ENCODE measurements at regions not wholly inside any gene's neighbourhood (a gene's known extent, or its start where the extent isn't known, plus 50 kb on each side); places are given as distances from the start of the nearest gene placed in this dataset.

DNA sequence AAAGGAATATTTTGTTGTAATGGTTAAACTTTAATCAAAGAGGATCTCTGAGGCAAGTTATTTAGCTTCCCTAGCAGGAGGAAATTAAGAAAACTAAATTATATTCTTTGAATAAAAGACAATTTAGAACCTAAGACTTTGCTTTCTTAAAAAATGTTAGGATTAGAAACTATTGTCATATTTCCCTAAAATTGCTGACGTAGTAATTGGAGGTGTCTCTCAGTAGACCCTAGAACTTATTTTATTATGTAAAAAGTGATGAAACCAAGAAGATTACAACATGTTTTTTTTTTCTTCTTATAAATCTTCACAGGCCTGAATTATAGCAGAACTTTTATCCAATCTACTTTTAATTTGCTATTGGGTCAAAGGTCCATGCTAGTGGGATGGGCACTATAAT, 363.3 kb upstream of the THRB start:
- Histone ChIP-seq H3K4me2 (no peak overlapping the region), H3F3A (ENCODE audit: insufficient read depth, low read depth) (no peaks in the 10 kb centered on the region), H3K9me2 (ENCODE audit: insufficient read depth) (no peaks in the 10 kb centered on the region), H3K9me3 (ENCODE audit: insufficient read depth, low read depth) (no peaks in the 10 kb centered on the region), H3K4me3 (no peak overlapping the region), H3K27ac (no peak overlapping the region), H3K79me2 (ENCODE audit: low read depth) (no peaks in the 10 kb centered on the region), H3K36me3 (ENCODE audit: low read depth) (no peaks in the 10 kb centered on the region), H4K20me1 (ENCODE audit: insufficient read depth) (no peaks in the 10 kb centered on the region), H2AFZ (no peak overlapping the region), H3K4me1 (replicated peaks; ENCODE audit: insufficient read depth) (no peaks in the 10 kb centered on the region), H3K27me3 (ENCODE audit: insufficient read depth, low read depth) (no peaks in the 10 kb centered on the region)
- ChIA-PET CTCF (no interaction called here), POLR2A (ENCODE audit: unreplicated experiment) (no interaction called here)
- no TSS peak for BruUV-seq (replicated peaks)
- DNase-seq = no peak
- intact Hi-C loops (cut with micrococcal nuclease; ENCODE audit: unreplicated experiment) = no loop called here
- TF ChIP-seq, protein P1, sequence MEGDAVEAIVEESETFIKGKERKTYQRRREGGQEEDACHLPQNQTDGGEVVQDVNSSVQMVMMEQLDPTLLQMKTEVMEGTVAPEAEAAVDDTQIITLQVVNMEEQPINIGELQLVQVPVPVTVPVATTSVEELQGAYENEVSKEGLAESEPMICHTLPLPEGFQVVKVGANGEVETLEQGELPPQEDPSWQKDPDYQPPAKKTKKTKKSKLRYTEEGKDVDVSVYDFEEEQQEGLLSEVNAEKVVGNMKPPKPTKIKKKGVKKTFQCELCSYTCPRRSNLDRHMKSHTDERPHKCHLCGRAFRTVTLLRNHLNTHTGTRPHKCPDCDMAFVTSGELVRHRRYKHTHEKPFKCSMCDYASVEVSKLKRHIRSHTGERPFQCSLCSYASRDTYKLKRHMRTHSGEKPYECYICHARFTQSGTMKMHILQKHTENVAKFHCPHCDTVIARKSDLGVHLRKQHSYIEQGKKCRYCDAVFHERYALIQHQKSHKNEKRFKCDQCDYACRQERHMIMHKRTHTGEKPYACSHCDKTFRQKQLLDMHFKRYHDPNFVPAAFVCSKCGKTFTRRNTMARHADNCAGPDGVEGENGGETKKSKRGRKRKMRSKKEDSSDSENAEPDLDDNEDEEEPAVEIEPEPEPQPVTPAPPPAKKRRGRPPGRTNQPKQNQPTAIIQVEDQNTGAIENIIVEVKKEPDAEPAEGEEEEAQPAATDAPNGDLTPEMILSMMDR (conservative IDR thresholded peaks at IDR 0.05) = no peak
- TF ChIP-seq EZH2 (IDR thresholded peaks at IDR 0.05; ENCODE audit: low read depth) = no peak

DNA sequence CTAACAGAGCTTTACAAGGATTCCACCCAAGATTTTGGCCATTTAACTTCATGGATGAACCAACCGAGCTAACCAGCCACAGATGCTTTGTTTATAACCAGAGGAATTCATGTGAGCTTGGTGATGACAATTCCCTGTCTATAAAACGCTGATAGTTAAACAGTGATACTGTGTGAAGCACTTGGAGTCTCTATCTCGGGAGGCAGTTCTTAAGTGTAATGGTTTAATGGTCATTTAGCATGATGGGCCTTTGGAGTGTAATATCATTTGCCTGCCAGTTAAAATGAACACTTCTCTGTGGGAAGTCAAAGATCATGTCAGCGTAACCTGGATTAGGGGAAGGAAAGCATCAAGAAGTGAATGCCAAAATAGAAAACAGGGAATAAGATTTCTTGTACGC, 368.6 kb upstream of the THRB start:
- CTCF ChIA-PET = no interaction called here

DNA sequence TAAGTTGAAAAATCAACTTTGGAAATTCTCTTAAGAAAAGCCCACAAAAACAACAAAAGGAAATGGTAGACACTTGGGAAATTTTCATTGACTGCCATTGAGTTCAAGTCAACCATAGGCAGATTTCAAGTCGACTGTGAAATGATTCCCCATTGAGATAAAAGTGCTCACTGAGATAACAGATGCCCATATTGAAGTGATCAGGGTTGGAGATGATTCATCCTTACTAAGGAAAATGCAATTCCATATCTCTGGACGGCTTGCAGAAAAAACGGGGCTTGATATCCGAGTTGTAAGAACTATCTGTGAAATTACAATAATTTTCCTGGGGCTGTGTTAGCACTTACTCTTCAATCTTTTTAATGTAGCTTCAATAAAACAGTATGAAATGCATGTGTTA, 373.1 kb upstream of the THRB start:
- POLR2A ChIA-PET (ENCODE audit: unreplicated experiment) = no interaction called here
- DNase-seq = no peak
- H3F3A ChIP-seq (ENCODE audit: insufficient read depth, low read depth) = no peaks in the 10 kb centered on the region
- H3K9me2 ChIP-seq (ENCODE audit: insufficient read depth) = no peaks in the 10 kb centered on the region
- BruUV-seq (replicated peaks) = no TSS peak
- H3K27ac ChIP-seq = no peak overlapping the region
- CTCF ChIA-PET = no interaction called here
- TF ChIP-seq, protein P1 (conservative IDR thresholded peaks at IDR 0.05) = no peak
- no peak for TF ChIP-seq EZH2 (IDR thresholded peaks at IDR 0.05; ENCODE audit: low read depth)
- no peaks in the 10 kb centered on the region for H3K79me2 ChIP-seq (ENCODE audit: low read depth)
- intact Hi-C loops (cut with micrococcal nuclease; ENCODE audit: unreplicated experiment) = no loop called here
- no peaks in the 10 kb centered on the region for H3K9me3 ChIP-seq (ENCODE audit: insufficient read depth, low read depth)
- H4K20me1 ChIP-seq (ENCODE audit: insufficient read depth) = no peaks in the 10 kb centered on the region
- H2AFZ ChIP-seq = no peak overlapping the region
- H3K27me3 ChIP-seq (ENCODE audit: insufficient read depth, low read depth) = no peaks in the 10 kb centered on the region
- no peaks in the 10 kb centered on the region for H3K4me1 ChIP-seq (replicated peaks; ENCODE audit: insufficient read depth)
- no peak overlapping the region for H3K4me2 ChIP-seq
- no peaks in the 10 kb centered on the region for H3K36me3 ChIP-seq (ENCODE audit: low read depth)
- H3K4me3 ChIP-seq = no peak overlapping the region

More for the DNA sequence above, 368.6 kb upstream of the THRB start:
- Histone ChIP-seq H3K4me1 (replicated peaks; ENCODE audit: insufficient read depth) (no peaks in the 10 kb centered on the region), H3K4me2 (no peak overlapping the region), H3K27me3 (ENCODE audit: insufficient read depth, low read depth) (no peaks in the 10 kb centered on the region), H3K4me3 (no peak overlapping the region), H3K9me3 (ENCODE audit: insufficient read depth, low read depth) (no peaks in the 10 kb centered on the region), H3K9me2 (ENCODE audit: insufficient read depth) (no peaks in the 10 kb centered on the region), H3F3A (ENCODE audit: insufficient read depth, low read depth) (no peaks in the 10 kb centered on the region), H3K79me2 (ENCODE audit: low read depth) (no peaks in the 10 kb centered on the region), H3K36me3 (ENCODE audit: low read depth) (no peaks in the 10 kb centered on the region), H2AFZ (no peak overlapping the region), H3K27ac (no peak overlapping the region), H4K20me1 (ENCODE audit: insufficient read depth) (no peaks in the 10 kb centered on the region)
- POLR2A ChIA-PET (ENCODE audit: unreplicated experiment) = no interaction called here
- intact Hi-C loops (cut with micrococcal nuclease; ENCODE audit: unreplicated experiment) = no loop called here
- DNase-seq = no peak
- TF ChIP-seq, protein P1 (conservative IDR thresholded peaks at IDR 0.05) = no peak
- TF ChIP-seq EZH2 (IDR thresholded peaks at IDR 0.05; ENCODE audit: low read depth) = no peak
- BruUV-seq (replicated peaks) = no TSS peak

All from PC-9 (cell line).